Fibroblast of skin of left biceps (primary cell): ENCODE measurements at regions not wholly inside any gene's neighbourhood (a gene's known extent, or its start where the extent isn't known, plus 50 kb on each side); places are given as distances from the start of the nearest gene placed in this dataset.
"Not testable (repeated sequence)": the region's sequence is repeated elsewhere in the genome, so short reads cannot be mapped to it uniquely, and the experiment has no call there.

ENCODE experiments used
- DNase-seq, 2 experiments: peaks; one replicate each; pipeline ENCODE4 v3.0.0-alpha.2; 2013; ENCODE audit warnings: low read depth in 2 of 2

DNA sequence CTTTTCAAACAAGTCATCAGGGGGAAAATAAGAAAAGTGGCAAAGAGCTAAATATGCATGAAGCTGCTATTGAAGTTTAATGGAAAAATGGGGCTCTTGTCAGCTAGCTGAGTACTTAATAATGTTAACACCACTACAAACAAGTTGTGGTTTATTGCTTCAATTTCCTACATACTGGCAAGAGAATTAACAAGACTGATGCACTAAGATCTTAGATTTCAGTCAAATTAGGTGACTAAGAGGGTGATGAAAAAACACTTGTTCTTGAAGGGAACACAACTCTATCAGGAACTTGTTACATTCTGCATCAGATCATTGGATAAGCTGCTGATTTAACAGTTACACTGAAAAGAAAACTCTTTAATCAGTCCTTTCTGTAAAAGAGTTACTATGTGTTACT, 234.6 kb upstream of the AFF2 start:
- DNase-seq: no peak

DNA sequence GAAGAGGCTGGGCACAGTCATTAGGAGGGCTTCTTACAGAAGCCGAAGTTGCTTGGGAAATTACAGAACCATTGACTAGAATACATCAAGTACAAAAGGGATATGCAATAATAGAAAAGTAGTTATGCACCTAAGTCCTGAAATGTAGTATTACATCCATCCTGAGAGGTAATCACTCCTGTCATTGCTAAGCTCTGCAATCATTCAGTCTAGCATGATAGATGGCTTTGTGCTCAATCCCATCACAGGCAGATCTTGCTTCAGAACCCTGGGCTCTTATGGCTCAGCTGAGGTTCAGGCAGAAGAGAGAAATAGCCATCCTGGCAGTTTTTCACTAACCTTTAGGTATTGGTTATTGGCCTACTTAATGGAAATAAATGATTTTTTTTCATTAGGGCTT, 231.7 kb upstream of the AFF2 start:
- DNase-seq: no peak

- DNase-seq: no peak
These were observed 230.9 kb upstream of the AFF2 start for GRCh38 chrX:148269513-148269912.

DNA sequence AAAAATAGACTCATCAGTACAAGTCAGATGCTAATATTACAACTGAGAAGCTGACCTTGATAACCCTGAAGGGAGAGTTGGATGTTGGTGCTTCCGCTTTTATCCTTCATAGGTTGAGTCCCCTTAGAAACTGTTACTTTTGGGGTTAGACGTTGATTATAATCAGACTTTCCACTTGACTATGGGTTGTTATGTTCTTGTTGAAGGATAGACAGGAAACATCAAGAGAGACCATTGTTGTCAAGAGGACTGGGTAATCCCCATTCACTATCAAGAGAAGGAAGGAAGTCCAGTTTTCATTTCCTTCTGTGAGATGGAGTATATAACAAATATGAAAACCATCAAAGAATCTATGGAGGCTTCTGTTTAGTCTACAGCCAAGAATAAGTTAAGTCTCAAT, 229.9 kb upstream of the AFF2 start:
- DNase-seq: no peak

DNA sequence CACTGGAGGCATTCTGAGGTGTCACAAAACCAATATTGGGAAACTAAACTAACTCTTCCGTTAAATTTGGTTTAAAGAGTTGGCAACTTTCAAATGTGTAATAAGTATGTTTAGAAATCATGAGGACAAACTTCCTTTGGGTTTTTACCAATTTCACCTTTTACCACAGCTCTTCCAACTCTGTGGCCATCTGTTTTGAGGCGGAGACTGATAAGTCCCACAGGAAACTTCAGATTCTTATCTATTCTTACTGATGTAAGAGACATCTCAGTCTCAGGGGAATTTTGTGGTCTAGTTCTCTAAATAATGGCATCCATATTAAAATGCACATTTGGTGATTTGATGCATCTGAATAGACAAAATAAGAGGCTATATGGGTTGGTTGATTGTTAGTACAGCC, 229.2 kb upstream of the AFF2 start:
- no peak for DNase-seq

- no peak for DNase-seq
These were observed 218.5 kb upstream of the AFF2 start for GRCh38 chrX:148281920-148282319.

DNA sequence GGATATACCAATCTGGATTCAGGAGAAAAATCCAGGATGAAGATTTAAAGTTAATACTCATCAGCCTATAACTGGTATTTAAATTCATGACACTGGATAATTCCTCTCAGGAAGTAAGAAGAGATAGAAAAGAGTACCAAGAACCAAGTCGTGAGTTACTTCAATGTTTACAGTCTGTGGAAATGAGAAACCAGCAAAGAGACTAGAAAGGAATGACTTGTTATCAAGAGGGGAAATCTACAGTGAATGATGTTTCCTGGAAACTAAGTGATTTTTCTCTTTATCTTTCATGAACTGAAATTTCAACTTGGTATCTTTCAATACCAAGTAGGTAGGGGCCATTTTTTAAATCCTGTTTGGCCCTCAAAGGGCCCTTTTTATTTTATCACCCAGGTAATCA, 217.9 kb upstream of the AFF2 start:
- no peak for DNase-seq

DNA sequence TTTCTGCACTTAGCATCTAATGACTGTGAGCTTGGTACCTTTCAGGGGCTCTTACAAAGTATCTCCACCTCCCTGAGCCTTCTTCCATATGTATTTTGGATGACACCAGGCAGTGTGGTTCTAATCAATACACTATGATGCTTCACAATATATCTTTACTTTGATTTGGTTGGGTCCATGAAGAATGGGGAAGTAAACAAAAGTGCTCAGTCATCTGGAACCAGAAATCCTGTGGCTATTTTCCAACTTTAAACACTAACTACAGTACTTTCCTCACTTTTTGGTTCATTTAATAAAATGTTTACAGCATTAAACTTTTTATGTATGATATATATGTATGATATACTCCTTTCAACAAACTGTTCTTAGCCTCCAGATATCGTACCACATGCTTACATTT, 216.4 kb upstream of the AFF2 start:
- DNase-seq: no peak

GRCh38 chrX:148284821-148285220, 215.6 kb upstream of the AFF2 start:
- DNase-seq: no peak

DNA sequence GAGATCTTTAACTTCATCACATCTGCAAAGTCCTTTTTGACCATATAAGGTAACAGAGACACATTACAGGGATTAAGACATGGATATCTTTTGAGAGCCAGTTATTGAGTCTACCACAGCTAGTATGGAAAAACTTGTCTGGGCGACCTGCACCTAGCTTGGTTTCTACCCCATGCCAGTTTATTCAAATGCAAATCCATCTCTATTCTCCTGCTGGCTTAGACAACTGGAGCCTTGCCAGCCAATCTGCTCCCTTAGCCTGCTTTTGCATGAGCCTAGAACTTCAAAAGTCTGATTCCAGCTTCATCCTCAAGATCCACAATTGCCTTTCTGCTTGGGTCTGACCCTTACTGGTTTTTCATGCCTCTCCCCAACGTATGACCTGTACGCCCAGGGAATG, 212.0 kb upstream of the AFF2 start:
- DNase-seq: no peak

- DNase-seq: no peak
These were observed 210.4 kb upstream of the AFF2 start for GRCh38 chrX:148290041-148290440.

GRCh38 chrX:148290931-148291330, 209.5 kb upstream of the AFF2 start:
- no peak for DNase-seq

DNA sequence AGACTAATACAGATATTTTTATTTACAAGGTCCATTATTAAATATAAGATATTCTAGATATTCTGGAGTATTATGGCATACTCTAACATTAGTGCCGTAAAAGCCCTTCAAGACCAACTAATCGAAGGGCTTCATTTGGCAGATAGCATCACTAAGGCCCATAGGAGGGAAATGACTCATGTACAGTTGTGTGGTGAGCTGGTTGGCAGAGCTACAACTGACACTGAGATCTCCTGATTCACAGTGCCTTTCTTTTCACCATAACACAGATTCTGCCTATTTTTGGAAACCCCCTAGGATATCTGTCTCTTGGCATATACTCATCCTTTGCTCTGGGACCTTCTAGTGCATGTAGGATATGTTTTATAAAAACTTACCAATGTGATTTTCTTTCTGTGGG, 201.7 kb upstream of the AFF2 start:
- no peak for DNase-seq

DNA sequence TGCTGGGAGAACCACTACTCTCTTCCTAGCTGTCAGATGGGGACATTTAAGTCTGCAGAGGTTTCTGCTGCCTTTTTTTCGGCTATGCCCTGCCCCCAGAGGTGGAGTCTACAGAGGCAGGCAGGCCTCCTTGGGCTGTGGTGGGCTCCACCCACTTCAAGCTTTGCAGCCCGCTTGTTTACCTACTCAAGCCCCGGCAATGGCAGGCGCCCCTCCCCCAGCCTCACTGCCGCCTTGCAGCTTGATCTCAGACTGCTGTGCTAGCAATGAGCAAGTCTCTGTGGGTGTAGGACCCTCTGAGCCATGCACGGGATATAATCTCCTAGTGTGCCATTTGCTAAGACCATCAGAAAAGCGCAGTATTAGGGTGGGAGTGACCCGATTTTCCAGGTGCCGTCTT, 195.2 kb upstream of the AFF2 start:
- DNase-seq: not testable (repeated sequence)

- no peak for DNase-seq
These were observed 191.0 kb upstream of the AFF2 start for GRCh38 chrX:148309413-148309812.

DNA sequence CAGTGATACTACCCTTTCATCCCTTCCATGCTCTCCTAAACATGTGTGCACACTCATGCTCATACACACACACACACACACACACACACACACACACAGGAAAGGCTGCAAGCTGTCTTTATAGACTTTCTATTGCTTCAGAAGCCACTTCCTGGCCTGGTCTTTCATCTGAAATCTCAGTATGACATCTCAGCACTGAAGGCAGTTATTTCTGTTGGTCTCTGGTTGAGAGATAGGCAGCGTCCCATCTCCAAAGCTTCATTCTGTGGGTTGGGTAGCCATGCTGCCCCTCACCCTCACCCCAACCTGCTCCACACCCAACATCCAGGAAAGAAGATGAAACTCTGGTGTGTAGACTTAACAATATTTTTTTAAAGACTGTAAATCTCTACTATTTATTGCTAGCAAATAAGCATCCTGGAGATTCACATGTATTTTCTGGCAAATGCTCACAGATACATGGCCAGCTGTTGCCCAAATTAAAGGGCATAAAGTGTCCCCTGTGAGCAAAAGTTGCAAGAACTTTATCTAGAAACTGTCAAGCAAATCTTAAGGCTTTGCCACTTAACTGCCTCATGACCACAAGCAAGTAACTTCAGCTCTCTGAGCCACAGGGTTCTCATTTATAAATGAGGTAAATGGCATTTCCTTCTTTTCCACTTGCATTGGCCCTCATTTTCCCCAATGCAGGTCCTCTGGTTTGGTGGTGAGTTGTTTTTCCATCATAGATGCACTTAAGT, 189.8 kb upstream of the AFF2 start:
- DNase-seq: no peak

DNA sequence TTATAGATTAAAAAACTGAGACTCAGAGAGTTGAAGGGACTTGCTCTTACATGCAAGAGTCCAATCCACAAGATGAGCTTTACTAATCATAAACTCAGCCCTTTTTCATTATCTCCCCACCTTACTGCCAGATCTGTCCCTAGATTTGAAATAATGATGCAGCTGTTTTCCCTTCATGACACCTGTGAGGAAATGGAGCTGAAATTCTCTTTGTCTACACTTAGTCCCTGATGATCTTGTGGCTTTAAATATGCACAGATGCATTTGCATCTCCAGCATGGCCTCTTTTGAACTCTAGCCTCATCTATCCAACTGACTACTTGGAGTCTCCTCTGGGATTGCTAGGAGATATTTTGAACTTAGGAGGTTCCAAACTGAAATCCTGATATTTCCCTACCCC, 188.9 kb upstream of the AFF2 start:
- DNase-seq: no peak

DNA sequence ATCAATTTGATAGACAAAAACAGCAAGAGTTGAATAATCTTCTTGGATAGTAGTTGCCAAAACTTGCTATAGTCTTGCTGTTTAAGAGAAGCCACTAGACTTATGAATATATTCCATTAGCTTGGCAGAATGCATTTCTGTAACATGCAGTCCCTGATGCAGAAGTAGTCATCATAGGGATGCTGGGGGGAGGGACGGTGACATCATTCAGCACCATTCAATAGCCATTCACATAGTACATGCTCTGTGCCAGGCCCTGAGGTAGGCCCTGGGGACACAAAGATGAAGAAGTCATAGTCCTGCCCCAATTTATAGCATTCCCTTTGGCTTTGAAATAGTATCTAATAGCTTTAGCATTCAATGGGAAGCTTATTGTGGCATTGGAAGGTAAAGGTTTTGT, 185.5 kb upstream of the AFF2 start:
- no peak for DNase-seq

GRCh38 chrX:148316446-148316845, 184.0 kb upstream of the AFF2 start:
- no peak for DNase-seq

DNA sequence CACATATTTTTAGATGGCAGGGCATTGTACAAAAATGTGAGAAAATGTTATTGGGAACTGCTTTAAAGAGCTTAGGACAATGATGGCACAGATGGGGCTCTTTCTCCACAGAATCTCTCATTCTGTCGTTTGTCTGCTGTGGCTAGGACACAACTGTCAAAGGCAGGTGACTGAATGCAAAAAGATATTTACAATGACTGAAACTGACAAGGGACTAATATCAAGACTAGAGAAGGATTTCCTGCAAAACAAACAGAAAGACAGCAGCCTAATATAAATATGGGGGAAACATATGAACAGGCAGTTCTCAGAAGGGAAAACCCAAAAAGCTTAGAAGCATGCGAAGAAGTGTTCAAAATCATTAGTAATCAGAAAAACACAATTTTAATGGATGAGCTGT, 177.5 kb upstream of the AFF2 start:
- DNase-seq: no peak

DNA sequence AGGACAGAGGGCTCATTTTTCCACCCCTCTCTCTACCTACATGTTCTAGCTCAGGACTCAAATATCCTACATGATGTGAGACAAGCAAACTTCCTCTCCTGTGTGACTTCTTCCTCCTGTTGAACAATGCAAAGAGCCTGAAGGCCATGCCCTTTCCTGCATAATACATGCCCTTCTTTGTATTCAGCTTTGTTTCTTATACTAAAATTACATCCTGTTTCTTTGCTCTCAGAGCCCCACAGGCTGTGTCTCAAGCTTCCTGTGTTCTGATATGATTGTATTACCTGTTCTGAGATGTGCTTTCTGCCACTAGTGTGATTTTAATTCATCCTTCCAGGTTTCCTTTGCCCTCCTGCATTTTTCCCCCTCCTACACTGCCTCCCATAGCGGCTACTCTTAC, 166.4 kb upstream of the AFF2 start:
- no peak for DNase-seq

GRCh38 chrX:148337873-148338272, 162.5 kb upstream of the AFF2 start:
- no peak for DNase-seq

GRCh38 chrX:148354916-148355315, 145.5 kb upstream of the AFF2 start:
- no peak for DNase-seq

- no peak for DNase-seq
These were observed 138.8 kb upstream of the AFF2 start for GRCh38 chrX:148361641-148362040.
